ENCODE measurements at regions not wholly inside any gene's neighbourhood (a gene's known extent, or its start where the extent isn't known, plus 50 kb on each side); places are given as distances from the start of the nearest gene placed in this dataset.

- TF ChIP-seq, protein P1, sequence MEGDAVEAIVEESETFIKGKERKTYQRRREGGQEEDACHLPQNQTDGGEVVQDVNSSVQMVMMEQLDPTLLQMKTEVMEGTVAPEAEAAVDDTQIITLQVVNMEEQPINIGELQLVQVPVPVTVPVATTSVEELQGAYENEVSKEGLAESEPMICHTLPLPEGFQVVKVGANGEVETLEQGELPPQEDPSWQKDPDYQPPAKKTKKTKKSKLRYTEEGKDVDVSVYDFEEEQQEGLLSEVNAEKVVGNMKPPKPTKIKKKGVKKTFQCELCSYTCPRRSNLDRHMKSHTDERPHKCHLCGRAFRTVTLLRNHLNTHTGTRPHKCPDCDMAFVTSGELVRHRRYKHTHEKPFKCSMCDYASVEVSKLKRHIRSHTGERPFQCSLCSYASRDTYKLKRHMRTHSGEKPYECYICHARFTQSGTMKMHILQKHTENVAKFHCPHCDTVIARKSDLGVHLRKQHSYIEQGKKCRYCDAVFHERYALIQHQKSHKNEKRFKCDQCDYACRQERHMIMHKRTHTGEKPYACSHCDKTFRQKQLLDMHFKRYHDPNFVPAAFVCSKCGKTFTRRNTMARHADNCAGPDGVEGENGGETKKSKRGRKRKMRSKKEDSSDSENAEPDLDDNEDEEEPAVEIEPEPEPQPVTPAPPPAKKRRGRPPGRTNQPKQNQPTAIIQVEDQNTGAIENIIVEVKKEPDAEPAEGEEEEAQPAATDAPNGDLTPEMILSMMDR (IDR thresholded peaks at IDR 0.05), result no peak
- TF ChIP-seq EP300 (IDR thresholded peaks at IDR 0.05), result no peak
- TF ChIP-seq POLR2A (IDR thresholded peaks at IDR 0.05), result no peak
These were observed 137.3 kb upstream of the CCL2 start for GRCh38 chr17:34117811-34118210.
